KG1 (cell line): ENCODE measurements at regions not wholly inside any gene's neighbourhood (a gene's known extent, or its start where the extent isn't known, plus 50 kb on each side); places are given as distances from the start of the nearest gene placed in this dataset.

Source experiments
- DNase-seq: peaks from one replicate; lab custom pipeline; 2025; lab: John Stamatoyannopoulos, UW

DNA sequence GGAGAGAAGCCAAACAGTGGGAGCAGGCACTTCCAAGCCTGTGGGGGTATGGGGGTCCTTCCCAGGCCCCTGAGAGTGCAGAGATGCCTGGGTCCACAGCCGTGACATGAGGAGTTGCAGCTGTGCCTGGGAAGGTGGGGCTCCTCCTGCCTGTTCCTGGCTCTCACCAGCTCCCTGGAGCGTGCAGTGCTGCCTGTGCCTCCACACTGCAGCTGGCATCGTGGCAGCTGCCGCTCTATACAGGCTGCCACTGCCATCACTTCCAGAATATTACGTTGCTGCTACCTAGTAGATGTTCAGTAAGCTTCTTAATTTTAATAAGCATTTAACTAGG lies 223.7 kb downstream of the KCNC2 start:
- DNase-seq, result no peak

DNA sequence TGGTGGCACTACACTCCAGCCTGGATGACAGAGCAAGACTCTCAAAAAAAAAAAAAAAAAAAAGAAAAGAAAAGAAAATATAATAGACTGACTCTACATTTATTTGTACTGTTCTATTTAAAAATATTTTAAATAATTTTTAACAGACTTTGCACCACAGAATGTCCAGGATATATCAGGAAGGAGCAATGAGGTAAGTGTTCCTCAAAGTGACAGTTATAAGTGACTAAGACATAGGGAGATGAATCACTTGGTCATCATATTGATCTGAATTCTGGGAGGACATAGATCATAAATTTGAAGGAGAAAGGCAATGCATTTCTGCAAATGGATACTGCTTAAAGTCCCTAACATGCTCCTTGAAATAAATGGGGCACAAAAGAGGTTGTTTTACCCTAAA lies 221.5 kb downstream of the KCNC2 start:
- DNase-seq, result no peak
